ENCODE measurements at regions not wholly inside any gene's neighbourhood (a gene's known extent, or its start where the extent isn't known, plus 50 kb on each side); places are given as distances from the start of the nearest gene placed in this dataset.

DNA sequence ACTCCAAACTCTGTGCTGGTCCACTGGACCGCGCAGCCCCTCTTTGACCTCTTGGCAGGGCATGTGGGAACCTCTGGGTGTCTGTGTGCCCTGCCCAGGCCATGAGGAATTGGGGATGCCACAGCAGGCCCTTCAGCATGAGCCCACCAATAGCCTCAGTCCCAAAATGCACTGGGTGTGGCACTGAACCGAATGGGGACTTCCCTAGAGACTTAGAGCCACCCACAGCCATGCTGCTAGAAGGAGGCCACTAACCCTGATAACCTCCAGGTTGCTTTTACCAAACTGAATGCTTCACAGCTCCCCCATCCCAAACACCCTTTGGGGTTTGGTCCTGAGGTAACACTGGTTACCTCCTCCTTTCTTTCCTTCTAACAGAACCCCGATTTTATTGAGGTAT, 302.7 kb downstream of the PIK3R1 start:
- POLR2A ChIA-PET, result no interaction called here
- peaks cover 1% of the 10 kb centered on the region for H3K4me1 Mint-ChIP-seq
- H3K4me3 Mint-ChIP-seq, result no peak overlapping the region
- no peaks in the 10 kb centered on the region for H3K27me3 Mint-ChIP-seq
- H3K9me3 Mint-ChIP-seq, result peaks cover 3% of the 10 kb centered on the region
- H3K36me3 Mint-ChIP-seq, result no peaks in the 10 kb centered on the region
- no peak overlapping the region for H3K27ac Mint-ChIP-seq
- no peak for ATAC-seq (ENCODE audit: low read depth)
- no peak for DNase-seq

DNA sequence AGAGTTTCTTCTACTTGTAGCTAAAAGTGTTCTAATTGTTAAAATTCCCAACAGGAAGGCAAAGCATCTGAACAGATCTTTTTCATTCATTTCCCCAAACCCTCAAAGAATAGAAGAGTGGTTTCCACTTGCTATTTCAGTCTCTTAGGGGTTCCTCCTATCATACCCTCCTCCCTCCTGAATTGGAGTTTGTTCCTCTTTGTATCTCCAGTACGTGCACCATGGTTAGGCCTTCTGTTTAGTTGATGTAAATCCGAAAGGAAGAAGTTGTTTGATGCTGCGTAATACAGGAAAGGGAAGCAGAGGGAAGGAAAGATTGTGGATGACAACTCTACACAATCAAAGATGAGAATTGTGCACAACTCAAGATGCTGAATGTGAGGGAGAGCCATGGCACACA, 303.6 kb downstream of the PIK3R1 start:
- ATAC-seq (ENCODE audit: low read depth) (no peak), DNase-seq (no peak)
- H3K27me3 Mint-ChIP-seq, result no peaks in the 10 kb centered on the region
- no peak overlapping the region for H3K27ac Mint-ChIP-seq
- H3K4me1 Mint-ChIP-seq, result peaks cover 1% of the 10 kb centered on the region
- no peak overlapping the region for H3K4me3 Mint-ChIP-seq
- POLR2A ChIA-PET, result no interaction called here
- H3K9me3 Mint-ChIP-seq, result peaks cover 3% of the 10 kb centered on the region
- H3K36me3 Mint-ChIP-seq, result no peaks in the 10 kb centered on the region

DNA sequence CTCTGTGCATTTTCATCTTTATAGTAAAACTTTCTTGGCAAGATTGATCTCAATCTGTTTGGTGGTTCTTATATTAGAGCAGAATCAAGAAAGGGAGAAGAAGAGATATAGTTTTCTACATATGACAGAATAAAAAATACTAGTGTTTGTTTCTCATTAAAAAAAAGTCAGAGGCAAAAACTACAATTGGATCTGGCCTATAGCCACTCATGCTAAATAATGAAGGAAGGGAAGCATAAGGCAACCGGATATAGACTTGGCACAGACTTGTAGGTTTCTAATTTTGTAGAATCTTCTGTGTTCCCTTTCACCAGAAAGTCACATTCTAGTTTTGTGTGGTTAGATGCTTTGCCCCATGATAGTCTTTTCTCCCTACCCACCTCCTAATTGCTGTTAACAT, 306.2 kb downstream of the PIK3R1 start:
- Mint-ChIP-seq H3K36me3 (no peaks in the 10 kb centered on the region), H3K9me3 (peaks cover 5% of the 10 kb centered on the region), H3K4me1 (peaks cover 1% of the 10 kb centered on the region), H3K4me3 (no peak overlapping the region), H3K27ac (no peak overlapping the region), H3K27me3 (peaks cover 2% of the 10 kb centered on the region)
- DNase-seq (no peak), ATAC-seq (ENCODE audit: low read depth) (no peak)
- POLR2A ChIA-PET, result no interaction called here

DNA sequence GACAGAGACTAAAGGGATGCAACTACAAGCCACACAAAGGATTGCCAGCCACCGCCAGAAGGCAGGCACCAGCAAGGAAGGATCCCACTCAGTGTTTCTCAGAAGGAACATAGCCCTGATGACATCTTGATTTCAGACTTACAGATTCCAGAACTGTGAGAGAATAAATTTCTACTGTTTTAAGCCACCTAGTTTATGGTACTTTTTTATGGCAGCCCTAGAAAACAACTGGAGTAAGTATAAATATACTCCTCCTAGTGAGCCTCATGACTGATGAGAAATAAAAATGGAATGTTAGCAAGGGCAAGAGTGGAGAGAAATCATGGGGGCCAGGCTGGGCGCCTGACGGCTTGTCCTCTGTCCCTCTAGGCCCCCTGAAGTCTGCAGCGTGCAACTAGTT, 307.3 kb downstream of the PIK3R1 start:
- Mint-ChIP-seq H3K36me3 (no peaks in the 10 kb centered on the region), H3K9me3 (peaks cover 8% of the 10 kb centered on the region), H3K4me1 (peaks cover 1% of the 10 kb centered on the region), H3K27ac (no peak overlapping the region), H3K4me3 (no peak overlapping the region), H3K27me3 (peaks cover 2% of the 10 kb centered on the region)
- ATAC-seq (ENCODE audit: low read depth) (no peak), DNase-seq (no peak)
- POLR2A ChIA-PET, result no interaction called here

DNA sequence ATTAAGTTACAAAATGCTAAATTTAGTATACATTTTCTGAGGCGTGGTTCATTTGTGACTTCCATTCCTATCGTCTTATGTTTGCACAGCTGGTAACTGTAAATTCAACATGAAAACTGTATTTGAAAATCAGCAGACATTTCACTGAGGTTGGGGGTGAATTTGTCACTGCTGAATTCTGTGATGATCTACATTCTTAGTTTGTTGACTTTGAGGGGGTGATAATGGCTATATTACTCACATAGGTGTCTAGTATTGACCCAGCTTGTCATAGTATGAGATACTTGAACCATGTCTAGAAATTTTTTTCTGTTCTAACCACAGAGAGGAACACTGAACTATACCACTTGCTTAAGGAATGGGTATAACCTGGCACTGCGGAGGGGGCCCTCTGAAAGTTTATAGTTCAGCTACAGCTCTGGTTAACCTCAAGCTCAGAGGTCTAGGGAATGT, 313.3 kb downstream of the PIK3R1 start:
- no peak for ATAC-seq (ENCODE audit: low read depth)
- H3K4me1 Mint-ChIP-seq, result no peaks in the 10 kb centered on the region
- POLR2A ChIA-PET, result no interaction called here

DNA sequence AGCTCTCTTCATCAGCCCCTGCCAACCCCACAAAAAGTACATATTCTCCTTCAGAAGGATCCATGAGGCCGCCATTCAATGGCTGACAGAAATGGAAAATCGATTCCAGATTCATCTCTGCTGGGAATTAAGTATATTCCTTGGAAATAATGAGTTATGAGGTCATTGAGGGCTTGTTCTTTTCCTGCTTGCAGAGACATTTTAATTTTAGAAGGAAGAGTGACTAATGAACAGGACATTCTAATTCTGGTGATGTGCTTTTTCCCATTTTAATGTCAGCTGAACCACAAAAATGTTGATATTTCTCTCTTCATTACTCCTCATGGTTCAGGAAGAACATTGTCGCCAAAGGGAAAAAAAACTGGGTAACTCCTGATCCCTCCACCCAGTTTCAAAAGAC, 314.0 kb downstream of the PIK3R1 start:
- no peak overlapping the region for H3K4me3 Mint-ChIP-seq
- POLR2A ChIA-PET, result no interaction called here
- peaks cover 9% of the 10 kb centered on the region for H3K9me3 Mint-ChIP-seq
- no peaks in the 10 kb centered on the region for H3K4me1 Mint-ChIP-seq
- ATAC-seq (ENCODE audit: low read depth) (no peak), DNase-seq (no peak)
- no peak overlapping the region for H3K27ac Mint-ChIP-seq
- H3K36me3 Mint-ChIP-seq, result no peaks in the 10 kb centered on the region
- H3K27me3 Mint-ChIP-seq, result peaks cover 5% of the 10 kb centered on the region

More for the DNA sequence above, 313.3 kb downstream of the PIK3R1 start:
- no peak overlapping the region for H3K4me3 Mint-ChIP-seq
- DNase-seq, result no peak
- H3K27ac Mint-ChIP-seq, result no peak overlapping the region
- H3K9me3 Mint-ChIP-seq, result peaks cover 9% of the 10 kb centered on the region
- peaks cover 5% of the 10 kb centered on the region for H3K27me3 Mint-ChIP-seq
- H3K36me3 Mint-ChIP-seq, result no peaks in the 10 kb centered on the region

DNA sequence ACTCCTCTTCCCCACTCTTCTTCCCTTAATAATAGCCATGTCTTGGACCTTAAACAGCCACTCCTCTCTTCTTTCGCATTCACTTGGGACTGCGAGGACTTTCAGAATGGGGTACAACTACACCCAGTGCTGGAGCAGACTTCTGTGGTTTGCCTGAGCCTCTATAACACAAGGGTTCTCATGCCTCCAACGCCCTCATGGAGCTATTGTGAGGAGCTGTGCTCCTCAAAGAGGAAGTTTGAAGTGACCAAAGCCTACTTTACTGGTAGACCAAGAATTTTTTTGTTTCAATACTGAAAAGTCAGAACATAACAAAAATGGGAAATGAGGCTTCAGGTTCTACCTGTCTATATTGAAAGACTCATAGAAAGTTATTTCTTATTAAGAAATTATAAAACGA, 316.4 kb downstream of the PIK3R1 start:
- H3K27me3 Mint-ChIP-seq, result peaks cover 6% of the 10 kb centered on the region
- DNase-seq (no peak), ATAC-seq (ENCODE audit: low read depth) (no peak)
- H3K4me3 Mint-ChIP-seq, result no peak overlapping the region
- no peaks in the 10 kb centered on the region for H3K36me3 Mint-ChIP-seq
- POLR2A ChIA-PET, result no interaction called here
- no peaks in the 10 kb centered on the region for H3K4me1 Mint-ChIP-seq
- H3K27ac Mint-ChIP-seq, result no peak overlapping the region
- peaks cover 7% of the 10 kb centered on the region for H3K9me3 Mint-ChIP-seq

DNA sequence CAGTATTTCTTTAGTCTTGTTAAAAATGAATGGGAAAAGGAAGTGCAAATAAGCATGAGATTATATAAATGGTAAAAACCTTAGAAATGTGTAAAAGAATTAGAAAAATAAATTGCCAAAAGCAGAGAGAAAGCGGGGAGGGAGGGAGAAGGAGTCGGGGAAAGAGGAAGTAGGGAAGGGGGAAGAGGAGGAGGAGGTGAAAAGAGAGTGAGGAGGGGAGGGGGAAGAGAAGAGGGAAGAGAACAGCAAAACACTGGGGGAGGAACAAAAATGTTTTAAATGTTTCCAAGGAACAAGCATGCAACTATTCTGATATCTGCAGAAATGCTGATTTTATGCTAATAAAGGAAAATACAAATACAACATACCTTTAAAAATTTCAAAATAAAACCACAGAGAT, 317.5 kb downstream of the PIK3R1 start:
- H3K36me3 Mint-ChIP-seq, result no peaks in the 10 kb centered on the region
- no peak for DNase-seq
- POLR2A ChIA-PET, result no interaction called here
- H3K27ac Mint-ChIP-seq, result no peak overlapping the region
- H3K4me1 Mint-ChIP-seq, result no peaks in the 10 kb centered on the region
- H3K27me3 Mint-ChIP-seq, result peaks cover 8% of the 10 kb centered on the region
- no peak for ATAC-seq (ENCODE audit: low read depth)
- no peak overlapping the region for H3K4me3 Mint-ChIP-seq
- H3K9me3 Mint-ChIP-seq, result peaks cover 2% of the 10 kb centered on the region

DNA sequence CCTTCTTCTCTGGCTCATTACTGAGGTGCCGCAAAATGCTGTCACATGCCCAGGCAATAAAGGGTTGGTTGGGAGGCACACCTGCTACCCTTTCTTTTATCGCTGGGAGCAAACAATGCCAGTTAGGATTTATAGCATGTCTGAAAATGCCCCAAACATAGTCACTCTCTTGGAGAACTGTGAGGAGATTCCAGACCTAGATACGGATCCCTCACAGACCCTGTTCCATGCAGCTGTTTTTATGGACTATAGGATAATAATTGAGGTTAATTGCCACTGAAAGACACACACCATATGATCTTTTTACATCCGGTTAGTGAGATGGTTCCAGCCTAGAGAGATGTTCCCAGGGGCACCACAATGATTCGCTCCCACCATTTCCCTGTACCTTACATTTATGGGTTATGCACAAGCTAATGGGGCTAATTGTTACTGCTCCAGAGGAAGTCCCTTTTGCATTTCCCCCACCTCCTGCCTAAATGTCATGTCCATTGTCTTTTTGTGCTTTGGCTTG, 318.1 kb downstream of the PIK3R1 start:
- ATAC-seq (ENCODE audit: low read depth) (no peak), DNase-seq (no peak)
- POLR2A ChIA-PET, result no interaction called here
- Mint-ChIP-seq H3K27me3 (peaks cover 14% of the 10 kb centered on the region), H3K4me1 (no peaks in the 10 kb centered on the region), H3K27ac (no peak overlapping the region), H3K36me3 (no peaks in the 10 kb centered on the region), H3K9me3 (peaks cover 2% of the 10 kb centered on the region), H3K4me3 (no peak overlapping the region)

DNA sequence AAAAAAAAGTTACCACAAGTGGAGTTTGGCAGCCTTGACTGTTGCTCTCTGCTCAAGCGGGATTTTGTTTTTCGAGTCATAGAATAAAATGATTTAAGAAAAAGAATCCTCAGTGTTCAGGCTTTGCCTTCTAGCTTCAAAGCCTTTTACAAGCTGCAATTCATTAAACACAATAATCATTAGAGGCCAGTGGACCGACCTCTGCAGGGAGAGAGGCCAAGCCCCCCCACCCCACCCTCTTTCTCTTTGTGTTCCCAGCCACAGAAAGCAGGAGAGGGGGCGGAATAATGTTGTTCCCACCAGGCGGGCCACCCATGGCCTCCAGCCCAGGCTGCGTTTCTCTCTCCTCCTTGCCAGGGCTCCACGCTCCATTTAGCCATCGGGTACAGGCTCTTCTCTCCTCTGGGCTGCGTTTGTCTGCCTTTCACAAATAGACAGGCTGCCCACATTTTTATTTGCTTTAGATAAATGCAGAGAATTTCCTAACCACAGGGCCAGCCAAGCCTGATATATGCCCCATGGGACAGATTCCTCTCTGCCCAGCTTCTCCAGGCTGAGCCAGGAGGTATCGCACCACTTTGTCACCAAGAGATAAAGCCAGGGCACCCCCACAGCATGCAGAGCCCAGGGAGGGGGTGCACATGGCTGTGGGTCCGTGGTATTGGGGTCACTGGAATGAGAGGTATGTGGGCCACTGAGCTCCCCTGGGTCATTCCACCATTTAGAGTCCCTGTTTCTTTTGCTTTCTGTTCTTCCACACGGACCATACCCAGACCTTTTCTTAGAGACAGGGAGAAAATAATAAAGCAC, 318.8 kb downstream of the PIK3R1 start:
- ATAC-seq (ENCODE audit: low read depth) (no peak), DNase-seq (no peak)
- Mint-ChIP-seq H3K4me3 (no peak overlapping the region), H3K4me1 (no peaks in the 10 kb centered on the region), H3K9me3 (no peaks in the 10 kb centered on the region), H3K36me3 (no peaks in the 10 kb centered on the region), H3K27ac (no peak overlapping the region), H3K27me3 (peaks cover 17% of the 10 kb centered on the region)
- POLR2A ChIA-PET, result no interaction called here

DNA sequence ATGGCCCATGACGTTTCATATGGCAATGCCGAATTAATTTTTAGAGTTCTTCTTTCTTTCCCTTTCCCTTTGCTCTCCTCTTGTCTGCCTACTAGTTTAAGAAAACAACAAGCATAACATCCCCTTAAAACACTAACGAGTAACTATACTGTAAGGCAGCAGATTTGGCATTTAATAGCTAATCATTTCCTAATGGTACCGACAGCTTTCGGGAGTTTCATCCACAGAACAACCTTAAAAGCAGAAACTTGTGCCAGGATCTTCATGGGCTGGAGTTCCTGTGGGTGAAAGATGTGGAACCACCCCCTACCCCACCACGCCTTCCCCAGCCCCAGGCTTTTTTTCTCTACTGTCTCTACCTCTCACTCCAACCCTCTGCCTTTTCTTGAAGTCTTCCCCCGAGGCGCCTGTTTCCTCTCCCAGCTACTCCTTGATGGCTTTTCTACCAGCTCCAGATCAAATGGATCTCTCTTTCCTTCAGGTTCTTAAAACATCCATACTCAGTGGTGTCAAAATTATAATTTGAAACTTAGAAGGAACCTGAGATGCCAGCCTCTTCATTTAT, 319.5 kb downstream of the PIK3R1 start:
- Mint-ChIP-seq H3K9me3 (no peaks in the 10 kb centered on the region), H3K36me3 (no peaks in the 10 kb centered on the region), H3K4me3 (no peak overlapping the region), H3K27ac (no peak overlapping the region), H3K4me1 (no peaks in the 10 kb centered on the region), H3K27me3 (peaks cover 24% of the 10 kb centered on the region)
- POLR2A ChIA-PET, result no interaction called here
- DNase-seq (no peak), ATAC-seq (ENCODE audit: low read depth) (no peak)

DNA sequence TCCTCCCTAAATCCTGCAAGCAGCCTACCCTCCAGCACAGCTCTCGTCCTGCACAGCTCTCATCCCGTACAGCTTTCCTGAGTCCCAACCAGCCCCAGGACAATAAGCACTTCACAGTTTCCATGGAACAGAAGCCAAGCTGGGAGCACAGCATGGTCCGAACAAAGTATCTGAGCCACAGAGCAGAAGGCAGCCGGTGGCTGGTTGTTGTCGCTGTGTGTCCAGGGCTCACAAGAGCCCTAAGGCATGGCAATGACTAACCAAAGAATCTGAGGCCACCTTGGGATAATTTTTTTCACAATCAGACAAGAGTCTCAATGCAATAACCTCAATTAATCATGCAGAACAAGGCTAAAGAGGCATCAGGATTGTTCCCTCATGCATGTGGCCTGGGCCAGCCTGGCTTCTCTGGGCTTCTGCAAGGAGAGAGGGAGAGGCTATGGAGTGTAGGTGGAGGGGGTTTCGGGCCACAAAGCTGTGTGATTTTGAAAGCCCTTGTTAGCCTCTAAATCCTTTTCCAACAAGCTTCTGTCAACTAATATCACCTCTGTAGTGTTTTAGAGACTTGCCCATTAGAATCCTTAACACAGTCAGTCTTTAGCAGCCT, 323.4 kb downstream of the PIK3R1 start:
- Mint-ChIP-seq H3K9me3 (no peaks in the 10 kb centered on the region), H3K27ac (no peak overlapping the region), H3K4me1 (no peaks in the 10 kb centered on the region), H3K27me3 (peaks cover 40% of the 10 kb centered on the region), H3K36me3 (no peaks in the 10 kb centered on the region), H3K4me3 (no peak overlapping the region)
- no peak for ATAC-seq (ENCODE audit: low read depth)
- DNase-seq, result no peak
- POLR2A ChIA-PET, result no interaction called here

DNA sequence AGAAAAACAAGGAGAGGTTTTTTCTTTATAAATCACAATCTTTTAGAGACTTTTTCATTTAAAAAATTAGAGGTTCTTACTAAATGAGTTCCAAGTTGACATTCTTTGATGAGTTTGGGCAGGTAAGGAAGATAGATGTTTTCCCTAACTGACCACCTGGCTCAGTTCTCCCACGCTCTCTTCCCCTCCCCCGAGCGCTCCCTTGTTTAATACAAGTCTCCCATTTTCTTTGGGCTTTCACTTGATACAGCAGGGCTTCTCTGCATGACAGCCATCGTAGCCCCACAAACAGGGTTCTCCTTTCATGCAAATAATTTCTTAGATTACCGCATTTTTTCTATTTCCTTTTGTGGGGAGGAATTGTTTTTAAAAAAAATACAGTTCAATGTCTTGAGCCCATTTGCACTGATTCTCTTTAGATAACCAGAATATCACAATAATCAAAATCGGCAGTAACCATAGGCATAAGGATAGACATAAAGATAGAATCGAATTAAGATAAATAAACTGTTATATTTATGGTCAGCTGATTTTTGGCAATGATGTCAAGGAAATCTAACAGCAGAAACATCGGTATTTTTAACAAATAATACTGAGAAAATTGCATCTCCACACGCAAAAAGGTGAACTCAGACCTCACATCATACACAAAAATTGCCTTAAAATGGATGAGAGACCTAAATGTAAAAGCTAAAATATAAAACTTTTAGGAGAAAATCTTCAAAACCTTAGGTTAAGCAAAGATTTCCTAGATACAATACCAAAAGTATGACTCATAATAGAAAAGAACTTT, 325.4 kb downstream of the PIK3R1 start:
- Mint-ChIP-seq H3K27ac (no peak overlapping the region), H3K9me3 (no peaks in the 10 kb centered on the region), H3K4me3 (no peak overlapping the region), H3K36me3 (no peaks in the 10 kb centered on the region), H3K4me1 (no peaks in the 10 kb centered on the region), H3K27me3 (peaks cover 37% of the 10 kb centered on the region)
- DNase-seq (no peak), ATAC-seq (ENCODE audit: low read depth) (no peak)
- POLR2A ChIA-PET, result no interaction called here

Measured in activated naive CD8-positive, alpha-beta T cell treated with anti-CD3 and anti-CD28 coated beads, Interleukin-2, amount 10 ng/mL, durations not matched to agents 7 days and 5 days (primary cell).